Ovary (tissue), 3 donors: ENCODE measurements at regions not wholly inside any gene's neighbourhood (a gene's known extent, or its start where the extent isn't known, plus 50 kb on each side); places are given as distances from the start of the nearest gene placed in this dataset.

Experiments
- CTCF ChIP-seq, 3 donors: fragments of 450-650 bp in 2 of 3; fragments of 200-600 bp in 1 of 3; IDR thresholded peaks; one replicate each; pipeline versions ENCODE4 v1.5.1 to v1.8.0; 2016 to 2022; ENCODE audit warnings: antibody characterized with exemption in 3 of 3, mild to moderate bottlenecking in 1 of 3
- POLR2A ChIP-seq: fragments of 450-650 bp; IDR thresholded peaks from one replicate; pipeline ENCODE4 v1.6.1; 2017; ENCODE audit warnings: antibody characterized with exemption, mild to moderate bottlenecking, moderate library complexity
- donor health status: DM: no; HTN: no; CAD: no.

GRCh38 chr21:17441370-17441769 is 71.5 kb upstream of the CXADR start:
- no peak for TF ChIP-seq CTCF (IDR thresholded peaks at IDR 0.05)
- no peak for TF ChIP-seq POLR2A
